ENCODE measurements at regions not wholly inside any gene's neighbourhood (a gene's known extent, or its start where the extent isn't known, plus 50 kb on each side); places are given as distances from the start of the nearest gene placed in this dataset.

DNA sequence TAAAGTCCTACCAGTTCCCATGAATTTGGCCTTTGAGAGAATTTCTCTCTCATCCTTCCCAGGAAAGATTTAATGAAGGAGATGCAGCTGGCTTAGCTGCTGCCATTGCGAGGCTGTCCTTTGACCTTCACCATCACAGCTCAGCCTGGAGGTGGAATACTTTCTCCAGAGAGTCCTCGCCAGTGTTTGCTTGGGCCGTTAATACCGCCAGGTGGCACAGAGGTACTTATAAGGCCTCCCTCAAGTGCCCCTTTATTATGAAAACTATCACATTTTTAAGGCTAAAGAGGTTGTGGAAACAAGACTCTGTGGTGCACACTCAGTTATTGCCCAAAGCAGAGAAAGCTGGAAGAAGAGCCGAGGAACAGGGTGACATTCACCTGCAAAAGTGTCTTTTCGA is 330.6 kb downstream of the CCSER2 start:
- no peak for ATAC-seq
- H3K4me1 ChIP-seq: no peaks in the 10 kb centered on the region
- no peaks in the 10 kb centered on the region for H3K9me3 ChIP-seq
- TF ChIP-seq, protein P1, sequence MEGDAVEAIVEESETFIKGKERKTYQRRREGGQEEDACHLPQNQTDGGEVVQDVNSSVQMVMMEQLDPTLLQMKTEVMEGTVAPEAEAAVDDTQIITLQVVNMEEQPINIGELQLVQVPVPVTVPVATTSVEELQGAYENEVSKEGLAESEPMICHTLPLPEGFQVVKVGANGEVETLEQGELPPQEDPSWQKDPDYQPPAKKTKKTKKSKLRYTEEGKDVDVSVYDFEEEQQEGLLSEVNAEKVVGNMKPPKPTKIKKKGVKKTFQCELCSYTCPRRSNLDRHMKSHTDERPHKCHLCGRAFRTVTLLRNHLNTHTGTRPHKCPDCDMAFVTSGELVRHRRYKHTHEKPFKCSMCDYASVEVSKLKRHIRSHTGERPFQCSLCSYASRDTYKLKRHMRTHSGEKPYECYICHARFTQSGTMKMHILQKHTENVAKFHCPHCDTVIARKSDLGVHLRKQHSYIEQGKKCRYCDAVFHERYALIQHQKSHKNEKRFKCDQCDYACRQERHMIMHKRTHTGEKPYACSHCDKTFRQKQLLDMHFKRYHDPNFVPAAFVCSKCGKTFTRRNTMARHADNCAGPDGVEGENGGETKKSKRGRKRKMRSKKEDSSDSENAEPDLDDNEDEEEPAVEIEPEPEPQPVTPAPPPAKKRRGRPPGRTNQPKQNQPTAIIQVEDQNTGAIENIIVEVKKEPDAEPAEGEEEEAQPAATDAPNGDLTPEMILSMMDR (IDR thresholded peaks at IDR 0.05): no peak
- H3K36me3 ChIP-seq: no peaks in the 10 kb centered on the region
- 91 to 93% methylated on average over 6 of the region's 6 CpGs for WGBS, 2 donors
- no peak for DNase-seq
- intact Hi-C loops (cut with DNase I): no loop called here
- no peak overlapping the region for H3K27ac ChIP-seq
- H3K27me3 ChIP-seq: peaks cover 0 to 13% (median 0%) of the 10 kb centered on the region in 7 donors
- no peak overlapping the region for H3K4me3 ChIP-seq

GRCh38 chr10:84659497-84660439 is 331.4 kb downstream of the CCSER2 start:
- intact Hi-C loops (cut with DNase I): no loop called here
- ATAC-seq: no peak

DNA sequence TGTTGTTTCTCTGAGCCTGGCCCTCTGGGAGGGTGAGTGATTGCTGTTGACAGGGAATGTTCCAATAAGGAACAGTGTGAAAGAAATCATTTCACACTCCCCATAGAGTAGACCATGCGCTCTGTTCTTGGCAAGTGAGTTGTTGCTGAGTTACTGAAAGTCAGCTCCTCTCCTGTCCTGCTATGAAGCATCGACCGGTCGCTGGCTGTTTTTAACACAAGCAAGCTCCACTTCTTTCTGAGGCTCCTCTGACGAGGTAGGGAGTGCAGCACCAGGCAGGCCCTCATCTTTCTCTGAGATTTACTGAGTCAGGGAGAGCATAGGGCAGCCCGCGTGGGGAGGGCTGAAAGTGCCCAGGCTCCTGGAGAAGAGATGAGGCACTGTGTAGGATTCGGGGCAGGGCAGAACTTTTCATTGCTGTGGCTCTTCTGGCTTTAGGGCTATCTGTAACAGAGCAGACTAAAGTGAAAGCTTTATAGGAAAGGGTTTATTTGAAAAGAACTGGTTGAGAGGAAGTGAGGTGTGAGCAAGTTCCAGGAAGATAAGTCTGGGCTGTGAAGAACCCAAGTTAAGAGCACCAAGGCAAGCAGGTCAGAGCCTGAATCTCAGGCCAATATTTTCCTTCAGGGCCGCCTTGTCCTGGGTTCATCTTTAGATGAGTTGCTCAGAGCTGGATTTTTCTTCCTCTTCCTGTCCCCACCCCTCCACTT is 332.2 kb downstream of the CCSER2 start:
- Histone ChIP-seq H3K4me1 (no peaks in the 10 kb centered on the region), H3K27ac (no peak overlapping the region), H3K4me3 (no peak overlapping the region), H3K27me3 (peaks cover 0 to 13% (median 0%) of the 10 kb centered on the region in 7 donors), H3K36me3 (no peaks in the 10 kb centered on the region), H3K9me3 (no peaks in the 10 kb centered on the region)
- 67 to 70% methylated on average over 9 of the region's 9 CpGs for WGBS, 2 donors
- intact Hi-C loops (cut with DNase I): no loop called here
- DNase-seq (no peak), ATAC-seq (no peak)
- TF ChIP-seq, protein P1 (IDR thresholded peaks at IDR 0.05): no peak

More at GRCh38 chr10:84659497-84660439, 331.4 kb downstream of the CCSER2 start:
- H3K27me3 ChIP-seq: peaks cover 0 to 13% (median 0%) of the 10 kb centered on the region in 7 donors
- 68 to 75% methylated on average over 12 of the region's 12 CpGs for WGBS, 2 donors
- H3K9me3 ChIP-seq: no peaks in the 10 kb centered on the region
- TF ChIP-seq, protein P1 (IDR thresholded peaks at IDR 0.05): no peak
- no peaks in the 10 kb centered on the region for H3K4me1 ChIP-seq
- H3K36me3 ChIP-seq: no peaks in the 10 kb centered on the region
- no peak overlapping the region for H3K27ac ChIP-seq
- H3K4me3 ChIP-seq: no peak overlapping the region
- no peak for DNase-seq

GRCh38 chr10:84665211-84665610 is 336.8 kb downstream of the CCSER2 start:
- intact Hi-C loops (cut with DNase I): no loop called here
- 80 to 84% methylated on average over 5 of the region's 5 CpGs for WGBS, 2 donors

More at GRCh38 chr10:84665211-84665610, 336.8 kb downstream of the CCSER2 start:
- Histone ChIP-seq H3K27me3 (peaks cover 0 to 13% (median 0%) of the 10 kb centered on the region in 7 donors), H3K36me3 (no peaks in the 10 kb centered on the region), H3K4me3 (no peak overlapping the region), H3K27ac (no peak overlapping the region), H3K4me1 (no peaks in the 10 kb centered on the region), H3K9me3 (no peaks in the 10 kb centered on the region)
- TF ChIP-seq, protein P1 (IDR thresholded peaks at IDR 0.05): no peak
- no peak for DNase-seq
- no peak for ATAC-seq
